ENCODE measurements at regions not wholly inside any gene's neighbourhood (a gene's known extent, or its start where the extent isn't known, plus 50 kb on each side); places are given as distances from the start of the nearest gene placed in this dataset.

- TF ChIP-seq, protein P1, sequence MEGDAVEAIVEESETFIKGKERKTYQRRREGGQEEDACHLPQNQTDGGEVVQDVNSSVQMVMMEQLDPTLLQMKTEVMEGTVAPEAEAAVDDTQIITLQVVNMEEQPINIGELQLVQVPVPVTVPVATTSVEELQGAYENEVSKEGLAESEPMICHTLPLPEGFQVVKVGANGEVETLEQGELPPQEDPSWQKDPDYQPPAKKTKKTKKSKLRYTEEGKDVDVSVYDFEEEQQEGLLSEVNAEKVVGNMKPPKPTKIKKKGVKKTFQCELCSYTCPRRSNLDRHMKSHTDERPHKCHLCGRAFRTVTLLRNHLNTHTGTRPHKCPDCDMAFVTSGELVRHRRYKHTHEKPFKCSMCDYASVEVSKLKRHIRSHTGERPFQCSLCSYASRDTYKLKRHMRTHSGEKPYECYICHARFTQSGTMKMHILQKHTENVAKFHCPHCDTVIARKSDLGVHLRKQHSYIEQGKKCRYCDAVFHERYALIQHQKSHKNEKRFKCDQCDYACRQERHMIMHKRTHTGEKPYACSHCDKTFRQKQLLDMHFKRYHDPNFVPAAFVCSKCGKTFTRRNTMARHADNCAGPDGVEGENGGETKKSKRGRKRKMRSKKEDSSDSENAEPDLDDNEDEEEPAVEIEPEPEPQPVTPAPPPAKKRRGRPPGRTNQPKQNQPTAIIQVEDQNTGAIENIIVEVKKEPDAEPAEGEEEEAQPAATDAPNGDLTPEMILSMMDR (IDR thresholded peaks at IDR 0.05; ENCODE audit: insufficient read depth, low read length): no peak
- TF ChIP-seq POLR2AphosphoS5 (IDR thresholded peaks at IDR 0.05; ENCODE audit: low read depth) (no peak), REST (IDR thresholded peaks at IDR 0.05; ENCODE audit: insufficient replicate concordance, low read depth) (no peak)
Observed at GRCh38 chr18:10160251-10160650, 246.4 kb downstream of the VAPA start.

All from HL-60 (cell line).